ENCODE measurements at regions not wholly inside any gene's neighbourhood (a gene's known extent, or its start where the extent isn't known, plus 50 kb on each side); places are given as distances from the start of the nearest gene placed in this dataset.

DNA sequence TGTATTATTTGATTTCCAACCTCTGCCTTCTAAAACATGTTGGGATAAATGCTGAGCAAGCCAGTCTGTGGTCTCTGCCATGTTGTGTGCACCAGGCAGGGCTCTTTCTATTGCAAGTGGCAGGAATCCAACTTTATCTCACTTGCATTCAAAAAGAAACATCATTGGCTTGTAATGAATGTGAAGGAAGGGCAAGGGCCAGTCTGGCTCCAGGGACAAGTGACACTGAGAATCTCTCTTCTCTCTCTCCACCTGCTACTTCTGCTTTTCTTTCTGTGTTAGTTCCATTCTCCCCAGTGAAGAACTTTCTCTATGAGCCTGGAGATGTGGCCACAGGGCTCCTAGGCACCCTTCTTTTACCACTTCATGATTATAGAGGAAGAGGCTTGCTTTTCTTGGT, 329.9 kb upstream of the NCAM1 start:
- no peak for DNase-seq
- Histone ChIP-seq H4K20me1 (ENCODE audit: insufficient read depth, low read length) (no peaks in the 10 kb centered on the region), H2AK9ac (replicated peaks; ENCODE audit: low read depth, low read length, poor library complexity) (no peak overlapping the region), H2BK5ac (ENCODE audit: low read depth, low read length, poor library complexity, severe bottlenecking) (no peak overlapping the region), H3K9ac (ENCODE audit: low read depth, low read length) (no peak overlapping the region), H3K14ac (replicated peaks; ENCODE audit: low read depth, low read length) (no peak overlapping the region), H3K4me2 (ENCODE audit: low read depth, low read length) (no peak overlapping the region), H4K91ac (ENCODE audit: insufficient read depth, low read depth, low read length) (no peak overlapping the region), H4K8ac (ENCODE audit: low read depth in 2 of 2, low read length in 2 of 2) (no peak overlapping the region), H2BK15ac (ENCODE audit: low read depth, low read length) (no peak overlapping the region), H3K36me3 (ENCODE audit: control insufficient read depth, insufficient read depth, low read length) (no peaks in the 10 kb centered on the region), H3K27me3 (ENCODE audit: control insufficient read depth, insufficient read depth, low read length) (no peaks in the 10 kb centered on the region), H3K9me3 (ENCODE audit: control insufficient read depth, insufficient read depth, low read length) (no peaks in the 10 kb centered on the region), H2AK5ac (ENCODE audit: low read depth, low read length) (no peak overlapping the region), H2BK120ac (ENCODE audit: low read depth, low read length) (no peak overlapping the region), H3K9me1 (ENCODE audit: insufficient read depth, low read length) (no peaks in the 10 kb centered on the region), H2BK20ac (ENCODE audit: low read depth, low read length) (no peak overlapping the region), H4K5ac (ENCODE audit: low read depth, low read length) (no peak overlapping the region), H3K18ac (ENCODE audit: low read depth, low read length) (no peak overlapping the region), H3K4me3 (ENCODE audit: insufficient read depth, low read depth, low read length) (no peak overlapping the region), H3K23ac (ENCODE audit: low read depth, low read length) (no peak overlapping the region), H3K79me1 (ENCODE audit: low read depth in 1 of 2, low read length in 2 of 2) (no peaks in the 10 kb centered on the region), H2AFZ (replicated peaks; ENCODE audit: low read length, poor library complexity) (no peak overlapping the region), H3K27ac (ENCODE audit: insufficient read depth, low read length) (no peak overlapping the region), H3K56ac (ENCODE audit: extremely low read depth, insufficient read depth, low read length) (no peak overlapping the region), H3K4ac (ENCODE audit: low read depth, low read length) (no peak overlapping the region), H3K4me1 (ENCODE audit: control insufficient read depth, insufficient read depth, low read length) (no peaks in the 10 kb centered on the region)
- no TSS peak for BruUV-seq (replicated peaks)
- no peak for TF ChIP-seq BHLHE40 (IDR thresholded peaks at IDR 0.05; ENCODE audit: low read depth, low read length)
- no peak for TF ChIP-seq FOS (IDR thresholded peaks at IDR 0.05; ENCODE audit: low read depth, low read length)
- TF ChIP-seq MAFK (IDR thresholded peaks at IDR 0.05; ENCODE audit: low read depth, low read length): no peak
- no peak for TF ChIP-seq MAZ (IDR thresholded peaks at IDR 0.05; ENCODE audit: borderline replicate concordance, low read depth, low read length)
- TF ChIP-seq ELK1 (IDR thresholded peaks at IDR 0.05; ENCODE audit: borderline replicate concordance, low read depth, low read length): no peak
- TF ChIP-seq MXI1 (IDR thresholded peaks at IDR 0.05; ENCODE audit: borderline replicate concordance, low read depth, low read length): no peak
- TF ChIP-seq RAD21 (IDR thresholded peaks at IDR 0.05; ENCODE audit: low read length): no peak
- TF ChIP-seq SMC3 (IDR thresholded peaks at IDR 0.05; ENCODE audit: low read depth, low read length): no peak
- no peak for TF ChIP-seq POLR2A (IDR thresholded peaks at IDR 0.05; ENCODE audit: low read depth, low read length)
- TF ChIP-seq, protein P1, sequence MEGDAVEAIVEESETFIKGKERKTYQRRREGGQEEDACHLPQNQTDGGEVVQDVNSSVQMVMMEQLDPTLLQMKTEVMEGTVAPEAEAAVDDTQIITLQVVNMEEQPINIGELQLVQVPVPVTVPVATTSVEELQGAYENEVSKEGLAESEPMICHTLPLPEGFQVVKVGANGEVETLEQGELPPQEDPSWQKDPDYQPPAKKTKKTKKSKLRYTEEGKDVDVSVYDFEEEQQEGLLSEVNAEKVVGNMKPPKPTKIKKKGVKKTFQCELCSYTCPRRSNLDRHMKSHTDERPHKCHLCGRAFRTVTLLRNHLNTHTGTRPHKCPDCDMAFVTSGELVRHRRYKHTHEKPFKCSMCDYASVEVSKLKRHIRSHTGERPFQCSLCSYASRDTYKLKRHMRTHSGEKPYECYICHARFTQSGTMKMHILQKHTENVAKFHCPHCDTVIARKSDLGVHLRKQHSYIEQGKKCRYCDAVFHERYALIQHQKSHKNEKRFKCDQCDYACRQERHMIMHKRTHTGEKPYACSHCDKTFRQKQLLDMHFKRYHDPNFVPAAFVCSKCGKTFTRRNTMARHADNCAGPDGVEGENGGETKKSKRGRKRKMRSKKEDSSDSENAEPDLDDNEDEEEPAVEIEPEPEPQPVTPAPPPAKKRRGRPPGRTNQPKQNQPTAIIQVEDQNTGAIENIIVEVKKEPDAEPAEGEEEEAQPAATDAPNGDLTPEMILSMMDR (conservative IDR thresholded peaks at IDR 0.05; ENCODE audit: low read depth, low read length): no peak
- TF ChIP-seq RFX5 (IDR thresholded peaks at IDR 0.05; ENCODE audit: low read depth, low read length): no peak
- no peak for TF ChIP-seq CHD1 (IDR thresholded peaks at IDR 0.05; ENCODE audit: low read depth, low read length)
- no peak for TF ChIP-seq CEBPB (IDR thresholded peaks at IDR 0.05; ENCODE audit: low read depth, low read length)
- ChIA-PET POLR2A (ENCODE audit: unreplicated experiment) (no interaction called here), CTCF (no interaction called here)
- dilution Hi-C loops (cut with HindIII; ENCODE audit: low sequenced_read_pairs, unreplicated experiment) (no loop called here), in situ Hi-C loops (cut with MboI; ENCODE audit: low sequenced_read_pairs) (no loop called here), intact Hi-C loops (cut with micrococcal nuclease) (no loop called here)
- ATAC-seq (ENCODE audit: low read depth): no peak
